H1 (cell line): ENCODE measurements at regions not wholly inside any gene's neighbourhood (a gene's known extent, or its start where the extent isn't known, plus 50 kb on each side); places are given as distances from the start of the nearest gene placed in this dataset.

ENCODE experiments used
- CBX8 ChIP-seq: fragments of 300-800, 300-1000 bp; sonication (generic); IDR thresholded peaks from 2 replicates; pipeline ENCODE4 v1.7.1; 2016; ENCODE audit warnings: low read depth, low read length, borderline replicate concordance
- CTCF ChIP-seq, 3 experiments: IDR thresholded peaks; 1 replicate in 2 of 3; 2 replicates in 1 of 3; pipeline versions ENCODE4 v1.5.1 to v1.6.1; 2011; ENCODE audit warnings: low read length in 3 of 3, mild to moderate bottlenecking in 3 of 3, inconsistent platforms in 2 of 3, low read depth in 1 of 3, moderate library complexity in 1 of 3; ENCODE audit not compliant: insufficient read depth in 1 of 3; ENCODE audit errors: control extremely low read depth in 1 of 3
- EZH2 ChIP-seq: fragments of 200-600 bp; sonication (generic); IDR thresholded peaks from 2 replicates; pipeline ENCODE4 v1.7.1; 2012; ENCODE audit warnings: low read depth, mild to moderate bottlenecking, moderate library complexity, low read length, inconsistent platforms; ENCODE audit not compliant: severe bottlenecking
- POLR2A ChIP-seq, 2 experiments: IDR thresholded peaks; 1 replicate in 1 of 2; 2 replicates in 1 of 2; pipeline ENCODE4 v1.6.1; 2011; ENCODE audit warnings: low read depth in 2 of 2, low read length in 2 of 2, mild to moderate bottlenecking in 2 of 2; ENCODE audit errors: control extremely low read depth in 1 of 2
- USF2 ChIP-seq: IDR thresholded peaks from 2 replicates; pipeline ENCODE4 v1.6.1; 2011; ENCODE audit warnings: low read length, improper control_type of control experiment

- no peak for TF ChIP-seq EZH2
- no peak for TF ChIP-seq CTCF (IDR thresholded peaks at IDR 0.05; ENCODE audit: control extremely low read depth in 1 of 3, insufficient read depth in 1 of 3, low read depth in 1 of 3, low read length in 3 of 3)
- TF ChIP-seq USF2 = no peak
- TF ChIP-seq POLR2A (IDR thresholded peaks at IDR 0.05; ENCODE audit: control extremely low read depth in 1 of 2, low read depth in 2 of 2, low read length in 2 of 2) = no peak
- no peak for TF ChIP-seq CBX8
Measured at GRCh38 chr12:76176940-76177339, 92.5 kb upstream of the NAP1L1 start.
